OCI-LY1 (cell line): ENCODE measurements at regions not wholly inside any gene's neighbourhood (a gene's known extent, or its start where the extent isn't known, plus 50 kb on each side); places are given as distances from the start of the nearest gene placed in this dataset.

Experiments
- CTCF ChIP-seq: fragments of 200-600 bp; sonication (generic), shearing (Covaris generic); IDR thresholded peaks from 2 replicates; pipeline ENCODE4 v1.5.1; 2017; ENCODE audit warnings: mild to moderate bottlenecking, antibody characterized with exemption, low read length, moderate library complexity, mixed read lengths
- EZH2 ChIP-seq: fragments of 200-600 bp; sonication (generic), shearing (Covaris generic); IDR thresholded peaks from 2 replicates; pipeline ENCODE4 v1.8.0; 2017; ENCODE audit warnings: borderline replicate concordance, mixed run types, mild to moderate bottlenecking, antibody characterized with exemption, low read length, moderate library complexity, mixed read lengths

- TF ChIP-seq EZH2: no peak
- no peak for TF ChIP-seq CTCF
These were observed 475.4 kb upstream of the FAT3 start for GRCh38 chr11:91749251-91749650.
